BE2C (cell line): ENCODE measurements at regions not wholly inside any gene's neighbourhood (a gene's known extent, or its start where the extent isn't known, plus 50 kb on each side); places are given as distances from the start of the nearest gene placed in this dataset.
"Not testable (repeated sequence)": the region's sequence is repeated elsewhere in the genome, so short reads cannot be mapped to it uniquely, and the experiment has no call there.

ENCODE experiments used
- DNase-seq: peaks from one replicate; pipeline ENCODE4 v3.0.0-alpha.2; 2020
- H3K27me3 ChIP-seq: fragments of 250-450 bp; sonication (Bioruptor Pico); 2 replicates; pipeline ENCODE4 v1.5.1; 2020; ENCODE audit warnings: mild to moderate bottlenecking
- H3K36me3 ChIP-seq: fragments of 250-450 bp; sonication (Bioruptor Pico); 2 replicates; pipeline ENCODE4 v1.5.1; 2020; ENCODE audit warnings: mild to moderate bottlenecking
- H3K4me1 ChIP-seq: fragments of 250-450 bp; sonication (Bioruptor Pico); 2 replicates; pipeline ENCODE4 v1.5.1; 2020
- H3K4me3 ChIP-seq: 2 replicates; pipeline ENCODE4 v1.5.1; 2011; ENCODE audit warnings: low read depth, low read length
- H3K9me3 ChIP-seq: fragments of 250-450 bp; sonication (Bioruptor Pico); 2 replicates; pipeline ENCODE4 v1.5.1; 2020
- TF ChIP-seq, protein P1 (sequence below): IDR thresholded peaks from 2 replicates; pipeline ENCODE4 v1.5.1; 2012; ENCODE audit warnings: mild to moderate bottlenecking, low read depth, low read length

DNA sequence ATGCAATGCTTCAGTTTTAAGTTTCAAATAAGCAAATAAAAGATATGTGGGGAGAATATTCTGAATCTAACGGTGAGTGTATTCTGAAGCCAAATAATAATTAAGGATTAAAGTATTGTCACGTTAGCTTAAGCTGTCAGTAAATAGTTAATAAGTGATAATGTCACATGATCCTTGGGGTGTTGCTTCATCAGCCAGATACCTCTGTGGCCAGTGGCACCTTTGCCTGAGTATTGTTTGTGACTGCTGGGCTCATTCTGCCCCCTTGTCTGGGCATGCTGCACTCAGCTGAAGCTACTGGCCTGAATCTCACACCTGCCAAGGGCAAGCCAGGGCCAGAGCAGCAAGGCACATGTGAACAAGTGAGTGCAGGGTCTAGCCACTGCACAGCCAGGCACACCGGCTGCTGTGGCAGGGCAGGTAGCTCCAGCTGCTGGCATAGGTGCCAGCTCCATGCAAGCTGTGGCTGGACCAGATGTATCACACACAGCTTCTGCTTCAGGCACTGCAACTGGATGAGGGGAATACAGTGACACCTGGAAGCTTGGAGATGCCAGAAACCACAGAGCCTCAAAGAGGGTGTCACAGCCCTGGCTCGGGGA, 739.7 kb downstream of the SLC6A15 start:
- Histone ChIP-seq H3K4me1 (no peaks in the 10 kb centered on the region), H3K27me3 (no peaks in the 10 kb centered on the region), H3K36me3 (no peaks in the 10 kb centered on the region), H3K9me3 (no peaks in the 10 kb centered on the region), H3K4me3 (no peak overlapping the region)
- no peak for DNase-seq
- TF ChIP-seq, protein P1, sequence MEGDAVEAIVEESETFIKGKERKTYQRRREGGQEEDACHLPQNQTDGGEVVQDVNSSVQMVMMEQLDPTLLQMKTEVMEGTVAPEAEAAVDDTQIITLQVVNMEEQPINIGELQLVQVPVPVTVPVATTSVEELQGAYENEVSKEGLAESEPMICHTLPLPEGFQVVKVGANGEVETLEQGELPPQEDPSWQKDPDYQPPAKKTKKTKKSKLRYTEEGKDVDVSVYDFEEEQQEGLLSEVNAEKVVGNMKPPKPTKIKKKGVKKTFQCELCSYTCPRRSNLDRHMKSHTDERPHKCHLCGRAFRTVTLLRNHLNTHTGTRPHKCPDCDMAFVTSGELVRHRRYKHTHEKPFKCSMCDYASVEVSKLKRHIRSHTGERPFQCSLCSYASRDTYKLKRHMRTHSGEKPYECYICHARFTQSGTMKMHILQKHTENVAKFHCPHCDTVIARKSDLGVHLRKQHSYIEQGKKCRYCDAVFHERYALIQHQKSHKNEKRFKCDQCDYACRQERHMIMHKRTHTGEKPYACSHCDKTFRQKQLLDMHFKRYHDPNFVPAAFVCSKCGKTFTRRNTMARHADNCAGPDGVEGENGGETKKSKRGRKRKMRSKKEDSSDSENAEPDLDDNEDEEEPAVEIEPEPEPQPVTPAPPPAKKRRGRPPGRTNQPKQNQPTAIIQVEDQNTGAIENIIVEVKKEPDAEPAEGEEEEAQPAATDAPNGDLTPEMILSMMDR: no peak

DNA sequence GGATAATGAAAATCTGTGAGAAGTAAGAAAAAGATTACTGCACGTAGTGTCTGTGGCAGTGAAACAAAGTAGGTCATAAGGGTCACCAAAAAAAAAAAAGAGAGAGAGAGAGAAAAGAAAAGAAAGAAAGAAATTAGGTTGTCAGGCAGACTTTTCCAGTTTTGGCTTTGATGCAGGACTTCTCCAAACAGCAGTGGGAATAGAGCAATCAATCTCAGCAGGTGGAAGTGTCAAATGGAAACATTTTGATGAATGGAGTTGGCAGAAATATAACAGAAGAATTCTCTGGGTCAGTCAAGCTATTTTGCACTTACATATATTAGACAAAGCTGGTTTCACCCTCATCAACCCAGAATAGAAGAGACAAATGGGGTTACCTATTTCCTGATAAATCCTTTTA, 745.8 kb downstream of the SLC6A15 start:
- no peak for DNase-seq
- TF ChIP-seq, protein P1: no peak

DNA sequence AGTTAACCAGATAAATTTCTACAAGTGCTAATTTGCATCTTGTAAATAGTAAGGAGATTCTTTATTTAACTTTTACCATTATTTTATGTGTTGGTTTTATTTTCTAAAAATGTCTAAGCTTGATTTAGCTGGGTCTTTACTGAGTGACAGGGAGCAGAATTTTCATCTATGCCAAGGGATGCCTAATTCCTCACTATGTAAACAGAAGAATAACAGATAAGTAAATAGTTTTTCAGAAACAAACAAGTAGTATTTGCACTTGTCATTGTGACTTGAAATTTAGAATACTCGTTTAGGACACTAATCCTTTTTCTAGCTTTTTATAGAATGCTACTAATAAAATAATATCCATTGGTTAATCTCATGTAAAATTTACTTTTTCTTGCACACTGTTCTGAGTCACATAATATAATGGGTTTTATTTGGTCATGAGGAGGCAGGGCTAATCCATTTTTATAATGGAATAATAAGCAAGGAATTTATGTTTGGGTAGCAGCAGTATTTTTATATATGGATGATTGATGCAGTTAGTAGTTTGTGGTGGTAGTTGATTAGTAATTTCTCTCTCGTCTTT, 746.5 kb downstream of the SLC6A15 start:
- H3K4me3 ChIP-seq: no peak overlapping the region
- H3K36me3 ChIP-seq: no peaks in the 10 kb centered on the region
- H3K4me1 ChIP-seq: no peaks in the 10 kb centered on the region; the same call in 1 of the 2 replicates
- no peak for DNase-seq
- H3K27me3 ChIP-seq: no peaks in the 10 kb centered on the region
- TF ChIP-seq, protein P1: no peak
- no peaks in the 10 kb centered on the region for H3K9me3 ChIP-seq

More for the DNA sequence above, 745.8 kb downstream of the SLC6A15 start:
- Histone ChIP-seq H3K4me3 (no peak overlapping the region), H3K27me3 (no peaks in the 10 kb centered on the region), H3K36me3 (no peaks in the 10 kb centered on the region), H3K9me3 (no peaks in the 10 kb centered on the region), H3K4me1 (no peaks in the 10 kb centered on the region; the same call in 1 of the 2 replicates)

DNA sequence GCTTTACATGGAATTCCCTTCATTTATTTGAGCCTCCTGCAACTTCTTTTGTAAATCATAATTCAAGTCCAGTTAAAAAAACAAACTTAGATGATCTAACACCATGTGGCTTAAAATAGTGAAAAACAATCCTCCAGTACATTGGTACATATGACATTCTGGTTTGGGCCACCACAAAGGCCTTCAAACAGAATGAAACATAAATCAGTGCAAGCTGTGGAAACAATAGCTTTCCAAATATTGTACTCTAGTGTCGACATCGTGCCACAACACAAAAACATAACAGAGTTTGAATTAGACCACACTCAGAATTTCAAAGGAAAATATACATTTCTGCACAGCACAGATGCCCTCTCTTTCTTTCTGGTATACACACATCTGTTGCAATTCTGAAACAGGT, 751.3 kb downstream of the SLC6A15 start:
- no peaks in the 10 kb centered on the region for H3K36me3 ChIP-seq
- no peaks in the 10 kb centered on the region; the same call in 1 of the 2 replicates for H3K4me1 ChIP-seq
- no peaks in the 10 kb centered on the region for H3K27me3 ChIP-seq
- DNase-seq: no peak
- TF ChIP-seq, protein P1: no peak
- no peaks in the 10 kb centered on the region for H3K9me3 ChIP-seq
- no peak overlapping the region for H3K4me3 ChIP-seq

DNA sequence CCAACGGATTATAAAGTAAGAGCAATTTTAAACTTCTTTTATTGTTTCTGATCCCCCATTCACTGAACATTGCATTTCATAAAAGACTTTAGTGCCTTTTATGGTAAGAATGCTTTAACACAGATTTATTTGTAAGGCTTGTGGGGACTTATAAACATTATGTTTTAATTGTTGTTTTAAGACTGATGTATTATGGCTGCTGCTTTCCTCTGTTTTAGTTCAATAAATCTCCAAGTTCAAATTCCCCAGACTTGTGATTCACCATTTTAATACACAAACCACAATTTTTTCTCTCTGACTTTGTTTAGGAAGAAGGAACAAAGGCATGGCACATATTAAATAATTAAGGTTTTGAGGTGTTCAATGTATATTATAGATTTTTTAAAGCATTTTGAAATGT, 753.3 kb downstream of the SLC6A15 start:
- no peak for DNase-seq
- TF ChIP-seq, protein P1: no peak
- no peaks in the 10 kb centered on the region for H3K36me3 ChIP-seq
- no peaks in the 10 kb centered on the region; the same call in 1 of the 2 replicates for H3K4me1 ChIP-seq
- no peak overlapping the region for H3K4me3 ChIP-seq
- no peaks in the 10 kb centered on the region for H3K27me3 ChIP-seq
- H3K9me3 ChIP-seq: 0 out of 2 replicates have a peak, but pooled peaks cover 3% of the 10 kb centered on the region

DNA sequence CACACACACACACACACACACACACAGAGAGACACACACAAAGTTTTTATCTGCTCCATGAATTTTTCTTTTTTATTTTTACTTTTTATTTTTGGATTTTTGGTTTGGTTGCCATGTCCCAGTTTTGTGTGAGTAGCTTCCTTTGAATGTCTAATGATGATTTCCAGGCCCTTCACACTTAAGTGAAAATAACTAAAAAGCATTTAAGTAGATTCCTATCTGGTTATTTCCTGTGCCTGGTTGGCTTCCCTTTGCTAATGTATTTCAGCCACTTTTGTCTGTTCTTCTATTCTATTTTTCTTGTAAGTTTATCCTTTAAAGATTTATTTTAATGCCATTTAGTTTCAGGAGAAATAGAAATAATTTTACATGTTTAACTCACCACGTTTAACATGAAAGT, 755.4 kb downstream of the SLC6A15 start:
- Histone ChIP-seq H3K27me3 (no peaks in the 10 kb centered on the region), H3K9me3 (0 out of 2 replicates have a peak, but pooled peaks cover 3% of the 10 kb centered on the region), H3K4me1 (no peaks in the 10 kb centered on the region; the same call in 1 of the 2 replicates), H3K36me3 (no peaks in the 10 kb centered on the region), H3K4me3 (no peak overlapping the region)
- TF ChIP-seq, protein P1: no peak
- no peak for DNase-seq

DNA sequence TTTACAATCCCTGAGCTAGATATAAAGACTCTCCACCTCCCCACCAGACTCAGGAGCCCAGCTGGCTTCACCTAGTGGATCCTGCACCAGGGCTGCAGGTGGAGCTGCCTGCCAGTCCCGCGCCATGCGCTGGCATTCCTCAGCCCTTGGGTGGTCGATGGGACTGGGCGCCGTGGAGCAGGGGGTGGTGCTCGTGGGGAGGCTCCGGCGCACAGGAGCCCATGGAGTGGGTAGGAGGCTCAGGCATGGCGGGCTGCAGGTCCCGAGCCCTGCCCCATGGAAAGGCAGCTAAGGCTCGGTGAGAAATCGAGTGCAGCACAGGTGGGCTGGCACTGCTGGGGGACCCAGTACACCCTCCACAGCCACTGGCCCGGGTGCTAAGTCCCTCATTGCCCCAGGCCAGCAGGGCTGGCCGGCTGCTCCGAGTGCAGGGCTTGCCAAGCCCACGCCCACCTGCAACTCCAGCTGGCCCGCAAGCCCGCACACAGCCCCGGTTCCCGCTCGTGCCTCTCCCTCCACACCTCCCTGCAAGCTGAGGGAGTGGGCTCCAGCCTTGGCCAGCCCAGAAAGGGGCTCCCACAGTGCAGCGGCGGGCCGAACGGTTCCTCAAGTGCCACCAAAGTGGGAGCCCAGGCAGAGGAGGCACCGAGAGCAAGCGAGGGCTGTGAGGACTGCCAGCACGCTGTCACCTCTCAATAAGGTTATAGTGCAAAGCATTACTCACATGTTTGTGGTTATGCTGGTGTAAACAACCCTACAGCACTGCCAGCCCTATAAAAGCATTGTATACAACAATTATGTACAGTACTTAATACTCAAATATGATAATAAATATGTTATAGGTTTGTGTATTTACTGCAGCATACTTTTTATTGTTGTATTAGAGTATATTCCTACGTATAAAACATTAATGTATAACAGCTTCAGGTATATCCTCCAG, 757.3 kb downstream of the SLC6A15 start:
- not testable (repeated sequence) for H3K9me3 ChIP-seq, H3K4me3 ChIP-seq

DNA sequence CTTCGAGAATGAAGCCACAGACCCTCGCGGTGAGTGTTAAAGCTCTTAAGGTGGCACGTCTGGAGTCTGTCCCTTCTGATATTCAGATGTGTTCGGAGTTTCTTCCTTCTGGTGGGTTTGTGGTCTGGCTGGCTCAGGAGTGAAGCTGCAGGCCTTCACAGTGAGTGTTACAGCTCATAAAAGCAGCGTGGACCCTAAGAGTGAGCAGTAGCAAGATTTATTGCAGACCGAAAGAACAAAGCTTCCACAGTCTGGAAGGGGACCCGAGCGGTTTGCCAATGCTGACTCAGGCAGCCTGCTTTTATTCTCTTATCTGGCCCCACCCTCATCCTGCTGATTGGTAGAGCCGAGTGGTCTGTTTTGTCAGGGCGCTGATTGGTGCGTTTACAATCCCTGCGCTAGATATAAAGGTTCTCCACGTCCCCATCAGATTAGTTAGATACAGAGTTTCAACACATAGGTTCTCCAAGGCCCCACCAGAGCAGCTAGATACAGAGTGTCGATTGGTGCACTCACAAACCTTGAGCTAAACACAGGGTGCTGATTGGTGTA, 758.1 kb downstream of the SLC6A15 start:
- not testable (repeated sequence) for H3K4me3 ChIP-seq, DNase-seq, H3K4me1 ChIP-seq, H3K27me3 ChIP-seq, H3K36me3 ChIP-seq, H3K9me3 ChIP-seq

More for the DNA sequence above, 757.3 kb downstream of the SLC6A15 start:
- H3K27me3 ChIP-seq, H3K4me1 ChIP-seq, DNase-seq, H3K36me3 ChIP-seq: not testable (repeated sequence)
